Activated CD4-positive, alpha-beta T cell treated with anti-CD3 and anti-CD28 coated beads for 48 hours (primary cell): ENCODE measurements at regions not wholly inside any gene's neighbourhood (a gene's known extent, or its start where the extent isn't known, plus 50 kb on each side); places are given as distances from the start of the nearest gene placed in this dataset.
A peak's percentile ranks its signal among the peaks of the same experiment; 100 is the strongest.
"Not testable (repeated sequence)": the region's sequence is repeated elsewhere in the genome, so short reads cannot be mapped to it uniquely, and the experiment has no call there.

Experiments used
- DNase-seq: peaks from one replicate; pipeline ENCODE4 v3.0.0-alpha.2; 2020

DNA sequence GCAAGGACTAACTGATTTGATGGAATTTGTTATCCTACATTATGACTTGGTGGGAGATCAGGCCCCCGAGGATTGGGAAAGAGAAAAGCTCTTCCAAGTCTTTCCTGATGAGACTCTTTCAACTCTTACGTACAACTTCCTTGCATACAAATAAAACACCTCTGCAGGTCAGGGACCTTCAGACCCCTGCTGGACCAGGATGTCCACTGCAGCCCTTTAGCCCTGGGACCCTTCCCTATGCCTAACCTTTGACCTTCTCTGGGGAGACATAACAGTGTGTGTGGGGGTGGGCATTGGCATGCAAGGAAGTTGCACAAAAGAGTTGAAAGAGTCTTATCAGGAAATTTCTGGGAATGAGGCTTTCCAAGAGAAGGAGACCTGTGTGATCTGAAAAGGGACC is 859.4 kb downstream of the TYW1 start:
- no peak for DNase-seq

DNA sequence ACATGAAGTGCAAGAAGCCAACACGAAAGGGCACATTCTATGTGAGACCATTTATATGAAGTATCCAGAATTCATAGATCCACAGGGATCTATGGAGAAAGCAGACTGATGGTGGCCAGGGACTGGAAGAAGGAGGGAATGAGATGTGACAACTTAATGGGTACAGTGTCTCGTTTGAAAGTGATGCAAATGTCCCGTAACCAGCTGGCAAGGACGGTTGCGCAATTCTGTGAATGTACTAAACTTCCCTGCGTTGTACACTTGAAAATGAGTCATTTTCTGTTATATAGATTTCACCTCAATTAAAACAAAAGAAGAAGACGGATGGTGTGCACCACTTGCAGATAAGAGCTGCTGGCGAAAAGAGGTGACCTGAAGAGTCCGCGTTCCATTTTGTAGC is 861.1 kb downstream of the TYW1 start:
- no peak for DNase-seq

DNA sequence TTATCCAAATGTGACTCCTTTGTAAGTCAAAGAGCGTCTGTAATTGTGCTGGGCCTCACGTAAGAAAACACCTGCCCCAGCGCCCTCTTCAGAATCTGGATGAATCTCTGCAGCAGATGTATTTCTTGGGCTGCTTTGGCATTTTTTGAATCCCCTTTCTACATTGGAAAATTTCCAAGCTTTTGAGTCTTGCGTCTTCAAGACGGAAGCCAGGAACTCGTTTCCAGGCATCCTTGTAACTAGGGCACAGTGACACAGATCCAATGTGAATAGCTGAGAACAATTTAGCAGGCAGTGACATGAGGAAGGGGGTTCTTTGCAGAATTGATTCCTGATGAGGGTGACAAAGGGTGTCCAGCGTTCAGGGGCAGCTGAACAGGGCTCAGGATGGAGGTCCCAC is 862.3 kb downstream of the TYW1 start:
- DNase-seq, result no peak

DNA sequence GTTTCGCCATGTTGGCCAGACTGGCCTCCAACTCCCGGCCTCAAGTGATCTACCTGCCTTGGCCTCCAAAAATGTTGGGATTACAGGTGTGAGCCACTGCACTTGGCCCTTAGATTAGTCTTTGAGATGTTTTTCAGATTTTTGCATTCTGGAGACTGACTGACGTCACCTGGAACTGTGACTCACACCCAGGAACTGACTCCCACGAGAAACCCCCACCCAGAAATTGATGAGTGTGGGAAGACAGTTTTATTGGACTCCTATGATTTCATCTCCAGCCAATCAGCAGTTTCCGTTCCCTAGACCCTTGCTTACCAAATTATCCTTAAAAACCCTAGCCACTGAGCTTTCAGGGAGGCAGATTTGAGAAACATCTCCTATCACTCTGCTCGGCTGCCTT is 867.3 kb downstream of the TYW1 start:
- no peak for DNase-seq

DNA sequence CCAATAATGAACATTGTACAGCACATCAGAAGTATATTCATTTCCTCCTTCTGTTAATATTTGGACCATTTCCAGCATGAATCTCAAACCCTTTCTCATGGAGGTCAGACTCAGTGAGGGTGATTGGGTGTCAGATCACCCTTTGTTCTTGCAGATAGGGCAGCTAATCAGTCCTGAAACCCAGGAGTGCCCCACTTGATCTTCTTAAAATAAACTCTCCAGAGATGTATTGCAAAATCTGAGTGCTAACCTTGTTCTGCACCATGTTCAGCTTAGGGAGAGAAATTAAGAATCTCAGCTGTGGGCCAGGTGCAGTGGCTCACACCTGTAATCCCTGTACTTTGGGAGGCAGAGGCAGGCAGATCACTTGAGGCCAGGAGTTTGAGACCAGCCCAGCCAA is 869.4 kb downstream of the TYW1 start:
- DNase-seq, result no peak

DNA sequence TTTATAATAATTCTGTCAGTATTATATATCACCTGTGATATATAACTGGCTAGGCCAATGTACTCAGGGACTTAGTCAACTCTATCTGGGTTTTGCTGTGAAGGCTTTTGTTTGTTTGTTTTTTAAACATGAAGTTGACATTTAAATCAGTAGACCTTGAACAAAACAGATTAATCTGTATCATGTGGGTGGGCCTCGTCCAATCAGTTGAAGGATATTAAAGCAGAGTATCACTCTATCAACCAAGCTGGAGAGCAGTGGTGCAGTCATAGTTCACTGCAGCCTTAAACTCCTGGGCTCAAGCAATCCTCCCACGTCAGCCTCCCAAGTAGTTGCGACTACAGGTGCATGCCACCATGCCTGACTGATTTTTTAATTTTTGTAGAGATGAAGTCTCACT is 870.2 kb downstream of the TYW1 start:
- no peak for DNase-seq

DNA sequence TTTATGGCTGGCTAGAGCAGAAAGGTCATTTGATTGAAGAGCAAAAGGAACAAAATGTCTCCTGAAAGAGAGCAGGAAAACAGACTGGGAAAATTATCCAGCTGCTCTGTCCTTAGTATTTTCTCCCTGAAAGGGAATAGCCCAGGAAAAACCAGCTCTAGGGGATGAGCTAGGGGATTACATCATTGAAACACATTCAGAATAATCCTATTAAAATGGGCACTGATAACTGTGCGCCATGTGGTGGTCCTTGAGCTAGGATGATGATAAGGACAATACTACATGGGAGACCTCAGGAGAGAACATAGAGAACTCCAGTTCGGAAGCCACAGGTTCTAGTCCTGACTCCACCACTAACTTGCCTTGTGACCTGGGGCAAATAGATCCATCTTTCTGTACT is 873.8 kb downstream of the TYW1 start:
- no peak for DNase-seq

DNA sequence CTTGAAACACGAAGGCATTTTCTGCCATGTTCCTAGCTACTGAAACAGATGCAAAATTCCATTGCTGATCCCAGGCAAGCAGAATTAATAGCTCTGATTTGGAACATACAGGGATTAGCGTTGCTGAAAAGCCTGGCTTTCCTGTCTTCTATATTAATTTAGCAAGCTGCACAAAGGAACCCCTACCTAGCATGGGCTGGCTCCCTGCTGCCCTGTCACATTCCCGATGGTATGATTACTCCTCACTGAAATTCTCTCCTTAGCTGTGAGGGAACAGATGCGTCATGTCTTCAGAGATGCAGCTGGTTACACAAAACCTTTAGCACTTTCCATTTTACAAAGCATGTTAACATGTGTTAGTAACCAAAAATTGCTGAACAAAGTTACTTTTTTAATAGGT is 878.9 kb downstream of the TYW1 start:
- DNase-seq, result no peak

DNA sequence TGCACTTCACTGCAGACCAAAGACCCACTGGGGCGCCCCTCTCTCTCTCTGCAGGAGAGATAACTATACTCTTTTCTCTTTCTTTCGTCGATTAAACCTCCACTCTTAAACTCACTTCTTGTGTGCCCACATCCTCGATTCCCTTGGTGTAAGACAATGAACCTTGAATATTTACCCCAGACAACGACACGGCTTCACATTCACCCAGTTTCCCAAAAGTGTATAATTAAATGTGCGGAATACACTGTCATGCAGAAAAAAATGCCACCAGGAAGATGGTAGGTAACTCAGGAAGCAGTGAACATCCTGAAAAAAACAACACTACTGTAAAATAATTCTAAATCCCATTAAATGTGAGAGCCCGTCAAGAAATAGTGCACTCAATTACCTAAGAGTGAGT is 882.2 kb downstream of the TYW1 start:
- no peak for DNase-seq

DNA sequence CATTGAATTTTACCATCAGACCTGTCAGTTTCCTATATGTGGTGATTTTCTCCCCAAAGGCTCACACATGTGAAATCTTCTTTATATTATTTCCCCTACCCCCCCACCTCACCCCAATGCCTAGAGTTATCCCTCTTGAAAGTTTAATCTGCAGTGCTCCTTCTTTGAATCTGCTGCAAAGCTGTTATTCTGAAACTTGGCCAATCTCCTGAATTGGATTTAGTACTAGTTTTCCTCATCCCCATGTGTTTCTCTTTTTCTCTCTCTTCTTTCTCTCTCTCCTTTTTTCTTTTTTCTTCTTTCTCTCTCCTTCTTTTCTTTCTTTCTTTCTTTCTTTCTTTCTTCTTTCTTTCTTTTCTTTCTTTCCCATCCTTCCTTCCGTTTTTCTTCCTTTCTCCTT is 886.2 kb downstream of the TYW1 start:
- no peak for DNase-seq

DNA sequence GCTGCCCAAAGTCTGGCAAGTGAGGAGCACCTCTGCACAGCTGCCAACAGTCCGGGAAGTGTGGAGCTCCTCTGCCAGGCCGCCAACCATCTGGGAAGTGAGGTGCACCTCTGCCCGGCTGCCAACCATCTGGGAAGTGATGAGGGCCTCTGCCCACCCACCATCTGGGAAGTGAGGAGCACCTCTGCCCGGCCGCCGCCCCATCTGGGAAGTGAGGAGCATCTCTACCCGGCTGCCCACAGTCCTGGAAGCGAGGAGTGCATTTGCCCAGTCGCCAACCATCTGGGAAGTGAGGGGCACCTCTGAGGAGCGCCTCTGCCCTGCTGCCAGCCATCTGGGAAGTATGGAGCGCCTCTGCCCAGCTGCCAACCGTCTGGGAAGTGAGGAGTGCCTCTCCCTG is 893.7 kb downstream of the TYW1 start:
- DNase-seq, result no peak

DNA sequence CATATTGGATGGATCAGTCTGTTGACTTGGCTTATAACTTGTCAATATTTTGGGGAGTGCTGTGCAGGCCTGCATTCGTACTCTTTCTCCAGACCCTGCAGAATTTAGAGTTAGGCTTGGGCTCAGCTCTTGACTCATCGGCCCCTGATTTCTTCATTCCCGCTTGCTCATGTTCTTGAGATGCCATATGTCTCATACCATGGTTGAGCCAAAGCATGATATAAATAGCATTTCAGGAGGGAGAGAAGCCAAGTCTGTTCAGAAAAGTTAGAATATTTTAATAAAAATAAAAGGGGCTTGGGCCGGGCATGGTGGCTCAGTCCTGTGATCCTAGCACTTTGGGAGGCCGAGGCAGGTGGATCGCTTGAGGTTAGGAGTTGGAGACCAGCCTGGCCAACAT is 898.1 kb downstream of the TYW1 start:
- no peak for DNase-seq

DNA sequence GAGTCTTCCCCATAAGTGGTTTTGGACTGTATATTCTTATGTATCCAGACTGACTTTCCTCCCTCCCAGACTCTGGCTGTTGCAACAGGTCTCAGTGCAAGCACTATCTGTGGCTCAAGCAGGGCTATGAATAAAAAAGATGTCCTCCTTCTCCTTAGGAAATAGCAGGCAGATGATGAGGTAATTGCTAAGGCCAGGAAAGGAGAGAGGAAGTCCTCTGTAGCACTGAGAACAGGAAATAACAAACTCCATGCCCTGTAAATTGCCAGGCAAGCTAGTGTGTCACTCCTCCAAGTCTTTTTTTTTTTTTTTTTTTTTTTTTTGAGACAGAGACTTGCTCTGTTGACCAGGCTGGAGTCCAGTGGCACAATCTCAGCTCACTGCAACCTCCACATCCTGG is 900.1 kb downstream of the TYW1 start:
- DNase-seq, result no peak

DNA sequence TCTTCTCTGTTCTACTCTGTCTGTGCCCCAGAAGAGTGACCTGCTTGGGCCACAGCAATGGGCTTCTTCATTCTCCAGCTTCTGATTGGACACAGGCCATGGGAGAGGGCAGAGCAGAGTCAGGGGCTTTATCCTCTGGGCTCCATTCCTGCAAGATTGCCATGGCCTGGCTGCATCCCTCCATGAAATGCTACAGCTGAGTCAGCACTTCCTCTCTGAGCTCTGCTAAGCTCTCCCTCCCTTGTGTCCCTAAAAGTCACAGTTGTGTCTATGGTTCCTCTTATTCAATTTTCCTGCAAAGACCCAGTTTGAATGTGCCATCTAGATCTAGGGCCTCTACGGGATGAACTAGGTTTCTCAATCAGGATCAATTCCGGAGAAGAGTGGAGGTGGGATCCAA is 903.8 kb downstream of the TYW1 start:
- DNase-seq, result no peak

DNA sequence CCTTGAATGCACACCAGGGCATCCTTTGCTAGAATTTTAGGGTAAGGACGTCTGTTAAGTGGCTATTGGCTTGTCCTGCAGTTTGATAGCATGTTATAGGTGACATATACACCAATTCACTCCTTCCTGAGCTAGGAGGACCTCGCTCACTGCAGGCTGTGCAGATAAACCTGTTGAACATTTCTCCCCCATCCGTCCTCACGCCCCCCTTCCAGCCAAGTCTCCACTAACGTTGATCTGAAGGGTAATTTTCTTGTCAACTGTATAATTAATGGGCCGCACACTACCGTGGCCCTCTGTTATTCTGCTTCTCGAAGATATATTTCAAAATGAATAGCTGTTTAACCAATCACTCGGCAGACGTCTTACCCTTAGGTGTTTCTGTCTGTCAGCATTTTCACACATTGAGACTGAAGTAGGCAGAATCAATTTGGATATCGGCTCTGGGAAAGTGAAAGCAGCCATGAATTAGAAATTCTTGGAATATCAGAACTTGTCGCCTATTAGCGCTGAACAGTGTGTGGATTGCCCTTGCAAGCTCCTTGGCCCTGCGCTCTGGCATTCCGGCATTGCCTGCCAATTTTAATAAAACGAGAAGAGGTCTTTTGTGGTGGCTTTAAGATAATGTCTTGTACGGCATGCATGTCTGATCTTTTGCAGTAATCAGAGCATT is 905.3 kb downstream of the TYW1 start:
- DNase-seq, result no peak

DNA sequence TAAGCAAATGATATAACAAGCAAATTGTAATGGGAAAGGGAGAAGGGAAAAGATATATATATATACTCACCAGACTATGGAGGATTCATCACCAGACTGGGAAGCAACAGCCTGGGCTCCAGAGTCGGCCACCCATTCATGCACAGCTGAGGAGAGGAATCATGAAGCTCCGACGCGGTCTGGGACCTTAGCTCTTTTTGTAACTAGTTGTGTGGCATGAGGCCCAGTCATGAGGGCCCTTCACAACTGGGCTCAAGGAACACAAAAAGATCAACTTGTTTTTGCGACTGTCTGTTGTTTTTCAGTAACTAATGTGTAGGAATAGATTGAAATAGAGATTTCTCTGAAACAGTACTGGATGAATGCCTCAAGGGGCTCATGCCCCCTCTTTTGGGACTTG is 911.2 kb downstream of the TYW1 start:
- DNase-seq, result no peak

DNA sequence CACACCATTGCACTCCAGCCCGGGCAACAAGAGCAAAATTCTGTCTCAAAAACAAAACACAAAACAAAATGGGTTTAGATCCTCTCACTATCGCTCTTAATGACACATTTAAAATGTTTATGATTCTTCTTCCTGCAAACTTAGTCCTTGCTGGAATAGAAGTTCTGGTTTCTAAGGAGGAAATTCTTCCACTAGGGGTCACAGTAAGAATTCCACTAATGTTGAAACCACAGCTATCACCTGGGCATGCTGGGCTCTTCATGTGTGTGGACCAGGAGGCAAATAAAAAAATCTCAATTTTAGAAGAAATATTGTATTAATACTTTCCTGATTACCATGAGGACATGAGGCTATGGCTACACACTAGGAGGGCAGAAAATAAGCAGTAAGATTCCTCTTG is 915.8 kb downstream of the TYW1 start:
- no peak for DNase-seq

DNA sequence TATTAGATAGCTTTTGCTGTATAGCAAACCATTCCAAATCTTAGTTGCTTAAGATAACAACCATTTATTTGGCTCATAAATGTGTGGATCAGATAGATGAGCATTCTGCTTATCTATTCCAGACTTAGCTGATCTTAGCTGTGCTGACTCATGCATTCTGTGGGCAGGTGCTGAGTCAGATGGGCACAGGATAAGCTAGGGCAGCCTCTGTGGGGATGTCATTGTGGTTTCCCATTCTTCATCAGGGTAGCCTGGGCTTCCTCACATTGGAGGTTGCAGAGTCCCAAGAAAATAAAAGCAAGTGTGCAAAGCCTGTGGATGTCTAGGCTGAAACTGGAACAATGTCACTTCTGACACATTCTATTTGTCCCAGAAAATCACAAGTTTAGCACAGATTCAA is 917.0 kb downstream of the TYW1 start:
- peak; percentile 2 for DNase-seq

DNA sequence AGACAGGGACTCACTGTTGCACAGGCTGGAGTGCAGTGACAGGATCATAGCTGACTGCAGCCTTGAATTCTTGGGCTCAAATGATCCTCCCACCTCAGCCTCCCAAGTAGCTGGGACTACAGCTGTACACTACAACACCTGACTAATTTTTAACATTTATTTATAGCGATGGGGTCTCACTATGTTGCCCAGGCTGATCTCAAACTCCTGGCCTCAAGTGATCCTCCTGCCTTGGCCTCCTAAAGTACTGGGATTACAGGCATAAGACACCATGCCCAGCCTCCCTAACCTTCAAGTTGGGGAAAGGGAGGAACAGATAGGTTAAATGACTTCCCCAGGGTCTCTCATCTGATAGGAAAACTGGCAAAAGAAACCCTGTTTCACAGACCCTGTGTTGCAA is 919.5 kb downstream of the TYW1 start:
- DNase-seq, result not testable (repeated sequence)

DNA sequence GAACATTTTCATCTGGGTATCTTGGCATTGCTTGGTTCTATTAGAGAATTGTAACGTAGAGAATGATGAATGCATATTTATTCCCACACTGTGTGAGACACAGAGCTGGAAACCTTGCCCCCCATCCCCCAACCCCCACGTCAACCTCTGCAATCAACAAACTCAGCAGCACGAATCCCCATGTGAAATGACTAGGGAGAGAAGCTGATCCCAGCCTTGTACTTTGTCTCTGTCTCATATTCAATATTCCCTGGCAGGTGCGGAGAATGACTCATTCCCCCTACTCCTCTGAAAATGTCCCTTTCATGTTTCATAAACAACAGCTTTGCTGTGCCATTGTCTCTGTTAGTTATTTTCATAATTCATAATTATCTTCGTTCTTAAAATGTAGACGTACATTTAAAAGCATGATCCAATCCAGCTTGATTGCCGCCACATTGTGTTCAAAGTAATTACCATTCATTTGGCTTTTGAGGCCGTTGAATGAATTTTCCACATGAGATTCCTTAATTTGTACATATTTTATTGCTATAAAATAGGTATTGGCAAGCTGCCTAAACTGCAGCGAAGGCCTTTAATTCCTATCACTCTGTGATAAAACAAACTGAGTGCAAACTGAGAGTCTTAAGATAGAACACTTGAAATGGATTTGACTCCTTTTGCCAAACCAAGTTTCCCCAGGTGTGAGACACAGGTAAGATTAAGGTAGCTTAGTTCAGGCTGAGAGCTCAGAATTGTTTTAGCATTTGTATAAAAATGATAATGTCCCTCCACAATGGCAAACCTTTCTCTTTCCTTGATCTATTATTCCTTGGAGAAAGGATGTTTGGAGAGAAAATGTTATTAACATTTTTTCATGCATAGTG is 920.2 kb downstream of the TYW1 start:
- DNase-seq, result no peak

DNA sequence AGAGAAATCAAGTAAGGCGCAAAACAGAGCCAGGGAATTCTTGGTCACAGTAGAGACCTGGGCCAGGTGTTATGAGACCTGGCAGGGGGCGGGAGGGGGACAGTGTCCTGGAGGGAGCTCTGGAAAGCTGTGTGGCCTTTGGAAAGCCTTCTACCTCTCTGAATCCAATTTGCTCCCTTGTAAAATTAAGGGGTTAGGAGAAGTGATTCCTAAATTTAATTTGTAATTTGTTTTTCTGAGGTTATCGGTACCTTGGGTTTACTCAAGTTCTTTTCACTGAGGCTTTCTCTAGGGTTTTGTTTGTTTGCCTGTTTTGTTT is 920.8 kb downstream of the TYW1 start:
- DNase-seq, result no peak

DNA sequence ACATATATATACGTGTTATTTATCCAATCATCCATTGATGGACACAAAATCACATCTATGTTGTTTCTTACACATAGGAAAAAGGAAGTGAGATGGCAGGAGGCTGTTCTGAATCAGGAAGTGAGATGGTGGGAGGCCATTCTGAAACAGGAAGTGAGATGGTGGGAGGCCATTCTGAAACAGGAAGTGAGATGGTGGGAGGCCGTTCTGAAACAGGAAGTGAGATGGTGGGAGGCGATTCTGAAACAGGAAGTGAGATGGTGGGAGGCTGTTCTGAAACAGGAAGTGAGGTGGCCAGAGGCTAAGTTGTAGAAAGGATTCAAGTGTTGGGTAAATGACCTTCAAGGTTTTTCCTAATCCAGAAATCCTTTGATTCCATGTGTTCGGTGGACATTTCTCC is 921.5 kb downstream of the TYW1 start:
- no peak for DNase-seq

DNA sequence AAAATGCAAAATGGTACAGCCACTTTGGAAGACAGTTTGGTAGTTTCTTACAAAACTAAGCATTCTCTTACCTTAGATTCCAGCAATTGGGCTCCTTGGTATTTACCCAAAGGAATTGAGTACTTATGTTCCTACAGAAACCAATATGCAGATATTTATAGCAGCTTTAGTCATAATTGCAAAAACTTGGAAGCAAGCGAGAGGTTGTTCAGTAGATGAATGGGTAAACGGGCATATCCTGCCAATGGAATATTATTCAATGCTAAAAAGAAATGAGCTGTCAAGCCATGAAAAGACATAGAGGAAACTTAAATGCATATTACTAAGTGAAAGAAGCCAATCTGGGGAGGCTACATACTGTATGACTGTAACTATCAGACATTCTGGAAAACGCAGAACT is 926.7 kb downstream of the TYW1 start:
- no peak for DNase-seq

DNA sequence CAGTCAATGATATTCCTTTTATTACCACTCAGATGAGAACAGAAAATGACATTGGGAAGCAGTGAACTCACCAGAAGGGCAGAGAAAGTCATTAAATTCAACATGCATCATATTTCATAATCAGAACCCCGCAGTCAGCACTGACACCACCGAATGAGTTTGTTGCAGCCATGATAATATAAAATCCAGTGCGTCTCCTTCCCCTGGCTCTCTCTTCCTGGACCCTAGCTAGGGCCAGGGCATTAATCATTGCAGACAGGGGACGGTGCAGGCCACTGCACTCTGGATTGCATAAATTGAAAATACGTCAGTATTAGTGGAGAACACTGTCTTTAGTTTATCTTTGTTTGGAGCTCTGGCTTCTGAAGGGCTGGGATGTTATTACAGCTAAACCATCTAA is 931.5 kb downstream of the TYW1 start:
- no peak for DNase-seq

DNA sequence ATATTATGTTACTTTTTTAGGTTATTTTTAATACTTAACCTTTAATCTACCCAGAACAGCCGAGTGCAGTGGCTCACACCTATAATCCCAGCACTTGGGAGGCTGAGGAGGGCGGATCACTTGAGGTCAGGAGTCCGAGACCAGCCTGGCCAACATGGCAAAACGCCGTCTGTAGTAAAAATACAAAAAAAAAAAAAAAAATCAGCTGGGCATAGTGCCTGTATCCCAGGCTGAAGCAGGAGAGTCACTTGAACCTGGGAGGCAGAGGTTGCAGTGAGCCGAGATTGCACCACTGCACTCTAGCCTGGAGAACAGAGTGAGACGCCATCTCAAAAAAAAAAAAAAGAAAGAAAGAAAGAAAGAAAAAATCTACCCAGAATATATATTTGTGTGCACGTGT is 939.8 kb downstream of the TYW1 start:
- not testable (repeated sequence) for DNase-seq
